ENCODE measurements at regions not wholly inside any gene's neighbourhood (a gene's known extent, or its start where the extent isn't known, plus 50 kb on each side); places are given as distances from the start of the nearest gene placed in this dataset.
"Not testable (repeated sequence)": the region's sequence is repeated elsewhere in the genome, so short reads cannot be mapped to it uniquely, and the experiment has no call there.

- H3K27ac Mint-ChIP-seq; H3K36me3 ChIP-seq (ENCODE audit: control insufficient read depth, insufficient read depth, low read length); H3K27me3 ChIP-seq (ENCODE audit: control insufficient read depth, insufficient read depth, low read length); H3K27ac ChIP-seq (ENCODE audit: low read length); H3K36me3 Mint-ChIP-seq; H3K4me1 ChIP-seq (ENCODE audit: control insufficient read depth, insufficient read depth, low read length); H3K4me3 Mint-ChIP-seq; H3K9me3 ChIP-seq (ENCODE audit: control insufficient read depth, insufficient read depth, low read length); intact Hi-C loops (cut with micrococcal nuclease); H3K4me3 ChIP-seq (ENCODE audit: low read length); H3K4me1 Mint-ChIP-seq; H3K27me3 Mint-ChIP-seq (ENCODE audit: low read depth in 2 of 2): not testable (repeated sequence)
- peaks cover 5 to 16% of the 10 kb centered on the region in 2 donors for H3K9me3 Mint-ChIP-seq
- DNase-seq (peak in 1 of 2 donors; percentile 32), ATAC-seq (peak in 1 of 3 donors; percentile 49)
- WGBS (ENCODE audit: insufficient coverage) = 59% methylated on average over 4 of the region's 5 CpGs
Measured at GRCh38 chr21:10270211-10270610, 251.2 kb upstream of the TPTE start.

GRCh38 chr21:10271666-10272207 lies 249.6 kb upstream of the TPTE start:
- H3K27me3 Mint-ChIP-seq (ENCODE audit: low read depth in 2 of 2); H3K27ac Mint-ChIP-seq; H3K27me3 ChIP-seq (ENCODE audit: control insufficient read depth, insufficient read depth, low read length); intact Hi-C loops (cut with micrococcal nuclease); H3K4me3 ChIP-seq (ENCODE audit: low read length); H3K9me3 ChIP-seq (ENCODE audit: control insufficient read depth, insufficient read depth, low read length); H3K27ac ChIP-seq (ENCODE audit: low read length); H3K4me1 Mint-ChIP-seq; H3K4me3 Mint-ChIP-seq; H3K36me3 Mint-ChIP-seq; H3K4me1 ChIP-seq (ENCODE audit: control insufficient read depth, insufficient read depth, low read length); H3K36me3 ChIP-seq (ENCODE audit: control insufficient read depth, insufficient read depth, low read length): not testable (repeated sequence)
- DNase-seq = peak in 1 of 2 donors; percentile 2
- 79% methylated on average over 3 of the region's 4 CpGs for WGBS (ENCODE audit: insufficient coverage)
- H3K9me3 Mint-ChIP-seq = peaks cover 5 to 16% of the 10 kb centered on the region in 2 donors
- peak in 1 of 3 donors; percentile 44 for ATAC-seq

- Mint-ChIP-seq H3K4me1 (no peaks in the 10 kb centered on the region), H3K27ac (no peak overlapping the region), H3K4me3 (no peak overlapping the region), H3K27me3 (ENCODE audit: low read depth in 2 of 2) (no peaks in the 10 kb centered on the region), H3K36me3 (peaks cover 7% of the 10 kb centered on the region), H3K9me3 (peaks cover 5 to 16% of the 10 kb centered on the region in 2 donors)
- WGBS (ENCODE audit: insufficient coverage) = 69% methylated on average over 5 of the region's 5 CpGs
- ATAC-seq = peak in 1 of 3 donors; percentile 94
- no peak for TF ChIP-seq CTCF (IDR thresholded peaks at IDR 0.05)
- H3K27ac ChIP-seq (ENCODE audit: low read length) = no peak overlapping the region
- H3K36me3 ChIP-seq (ENCODE audit: control insufficient read depth, insufficient read depth, low read length) = no peaks in the 10 kb centered on the region
- peak in 1 of 2 donors; percentile 6 for DNase-seq
- peaks cover 4% of the 10 kb centered on the region for H3K9me3 ChIP-seq (ENCODE audit: control insufficient read depth, insufficient read depth, low read length)
- H3K4me3 ChIP-seq (ENCODE audit: low read length) = no peak overlapping the region
- H3K4me1 ChIP-seq (ENCODE audit: control insufficient read depth, insufficient read depth, low read length) = no peaks in the 10 kb centered on the region
- intact Hi-C loops (cut with micrococcal nuclease) = no loop called here
- H3K27me3 ChIP-seq (ENCODE audit: control insufficient read depth, insufficient read depth, low read length) = no peaks in the 10 kb centered on the region
Measured at GRCh38 chr21:10272216-10272615, 249.2 kb upstream of the TPTE start.

GRCh38 chr21:10273196-10273595 lies 248.2 kb upstream of the TPTE start:
- Histone ChIP-seq H3K4me3 (ENCODE audit: low read length) (no peak overlapping the region), H3K27me3 (ENCODE audit: control insufficient read depth, insufficient read depth, low read length) (no peaks in the 10 kb centered on the region), H3K9me3 (ENCODE audit: control insufficient read depth, insufficient read depth, low read length) (peaks cover 4% of the 10 kb centered on the region), H3K27ac (ENCODE audit: low read length) (no peak overlapping the region), H3K36me3 (ENCODE audit: control insufficient read depth, insufficient read depth, low read length) (no peaks in the 10 kb centered on the region), H3K4me1 (ENCODE audit: control insufficient read depth, insufficient read depth, low read length) (no peaks in the 10 kb centered on the region)
- TF ChIP-seq CTCF (IDR thresholded peaks at IDR 0.05) = no peak
- H3K27ac Mint-ChIP-seq = no peak overlapping the region
- H3K4me3 Mint-ChIP-seq = no peak overlapping the region
- H3K4me1 Mint-ChIP-seq = no peaks in the 10 kb centered on the region
- ATAC-seq (no peak), DNase-seq (no peak)
- H3K36me3 Mint-ChIP-seq = peaks cover 7% of the 10 kb centered on the region
- WGBS (ENCODE audit: insufficient coverage) = no CpG with 5 or more reads among the region's 2 CpGs
- no peaks in the 10 kb centered on the region for H3K27me3 Mint-ChIP-seq (ENCODE audit: low read depth in 2 of 2)
- H3K9me3 Mint-ChIP-seq = peaks cover 5 to 16% of the 10 kb centered on the region in 2 donors
- intact Hi-C loops (cut with micrococcal nuclease) = no loop called here

- H3K36me3 ChIP-seq (ENCODE audit: control insufficient read depth, insufficient read depth, low read length); H3K27me3 ChIP-seq (ENCODE audit: control insufficient read depth, insufficient read depth, low read length); H3K4me3 ChIP-seq (ENCODE audit: low read length); intact Hi-C loops (cut with micrococcal nuclease); H3K4me3 Mint-ChIP-seq; H3K36me3 Mint-ChIP-seq; H3K4me1 ChIP-seq (ENCODE audit: control insufficient read depth, insufficient read depth, low read length); H3K27ac ChIP-seq (ENCODE audit: low read length); H3K27ac Mint-ChIP-seq; H3K9me3 ChIP-seq (ENCODE audit: control insufficient read depth, insufficient read depth, low read length); H3K4me1 Mint-ChIP-seq; H3K27me3 Mint-ChIP-seq (ENCODE audit: low read depth in 2 of 2): not testable (repeated sequence)
- WGBS (ENCODE audit: insufficient coverage) = 78% methylated on average over 3 of the region's 3 CpGs
- peak in 1 of 2 donors; percentile 8 for DNase-seq
- ATAC-seq = peak in 1 of 3 donors; percentile 37
- H3K9me3 Mint-ChIP-seq = peaks cover 5 to 16% of the 10 kb centered on the region in 2 donors
Measured at GRCh38 chr21:10273794-10274338, 247.5 kb upstream of the TPTE start.
